HG03565 (cell line): ENCODE measurements at regions not wholly inside any gene's neighbourhood (a gene's known extent, or its start where the extent isn't known, plus 50 kb on each side); places are given as distances from the start of the nearest gene placed in this dataset.
"Not testable (repeated sequence)": the region's sequence is repeated elsewhere in the genome, so short reads cannot be mapped to it uniquely, and the experiment has no call there.

Experiments
- ATAC-seq: cut with Tn5 transposase; IDR thresholded peaks from one replicate; pipeline ENCODE4 v1.9.1; 2021; ENCODE audit warnings: mild to moderate bottlenecking, moderate library complexity; ENCODE audit not compliant: unreplicated experiment

- ATAC-seq, result no peak
Observed at GRCh38 chr2:49686897-49687442, 532.7 kb upstream of the FSHR start.

- ATAC-seq, result no peak
Observed at GRCh38 chr2:49686291-49686690, 532.0 kb upstream of the FSHR start.

- no peak for ATAC-seq
Observed at GRCh38 chr2:49677227-49677626, 522.9 kb upstream of the FSHR start.

DNA sequence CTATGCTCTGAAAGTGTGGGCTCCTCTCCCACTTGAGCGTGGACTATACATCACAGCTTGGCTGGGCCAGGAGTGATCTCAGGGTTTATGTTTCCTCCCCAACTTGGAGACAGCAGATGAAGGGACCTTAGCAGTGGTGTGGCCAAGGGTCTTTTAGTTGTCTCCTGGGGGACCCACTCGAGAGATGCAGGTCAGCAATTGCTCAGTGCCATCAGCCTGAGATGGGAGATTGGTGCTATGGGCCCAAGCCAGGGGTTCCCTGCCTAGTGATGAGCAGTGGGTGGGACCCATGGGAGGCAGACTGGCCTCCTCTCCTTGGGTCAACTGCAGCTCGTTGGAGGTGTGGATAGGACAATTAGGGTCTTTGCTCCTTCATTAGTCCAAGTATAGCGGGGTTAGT lies 510.5 kb upstream of the FSHR start:
- ATAC-seq, result no peak

- ATAC-seq, result no peak
Observed at GRCh38 chr2:49661809-49662208, 507.5 kb upstream of the FSHR start.

GRCh38 chr2:49656853-49657252 lies 502.5 kb upstream of the FSHR start:
- ATAC-seq, result no peak

DNA sequence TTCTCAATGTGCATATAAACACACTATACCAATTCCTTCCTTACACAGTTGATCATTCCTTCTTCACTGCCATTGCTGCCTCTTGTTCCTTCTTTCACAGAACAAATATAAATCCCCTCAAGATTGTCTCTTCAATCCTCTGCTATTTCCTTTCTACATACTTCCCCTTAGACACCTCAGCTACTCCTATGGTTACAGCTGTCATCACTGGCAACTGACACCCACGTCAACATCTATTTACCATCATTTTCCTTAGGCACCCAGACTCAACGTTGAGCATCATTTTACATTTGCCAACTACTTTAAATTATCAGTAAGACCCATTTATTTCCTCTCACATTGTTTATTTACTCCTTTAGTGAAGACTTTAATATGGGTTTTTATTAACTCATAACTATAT lies 488.8 kb upstream of the FSHR start:
- ATAC-seq, result no peak

DNA sequence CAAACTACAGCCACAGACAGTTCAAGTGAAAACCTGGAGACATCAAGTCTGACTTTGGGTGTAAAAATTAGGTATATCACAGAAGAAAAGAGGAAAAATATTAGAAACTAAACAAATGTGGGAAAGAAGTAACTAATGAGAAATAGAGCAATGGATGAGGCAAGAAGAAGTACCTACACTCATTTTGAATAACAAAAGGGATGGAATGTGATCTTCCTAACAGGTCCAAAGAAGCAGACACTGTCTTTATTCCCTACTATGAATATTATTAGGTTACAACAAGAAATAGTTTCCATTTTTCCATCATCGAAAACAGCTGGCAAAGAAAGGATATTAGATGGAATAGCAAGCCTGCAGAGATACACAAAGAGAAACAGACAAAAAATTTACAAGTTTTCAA lies 486.3 kb upstream of the FSHR start:
- ATAC-seq, result no peak

DNA sequence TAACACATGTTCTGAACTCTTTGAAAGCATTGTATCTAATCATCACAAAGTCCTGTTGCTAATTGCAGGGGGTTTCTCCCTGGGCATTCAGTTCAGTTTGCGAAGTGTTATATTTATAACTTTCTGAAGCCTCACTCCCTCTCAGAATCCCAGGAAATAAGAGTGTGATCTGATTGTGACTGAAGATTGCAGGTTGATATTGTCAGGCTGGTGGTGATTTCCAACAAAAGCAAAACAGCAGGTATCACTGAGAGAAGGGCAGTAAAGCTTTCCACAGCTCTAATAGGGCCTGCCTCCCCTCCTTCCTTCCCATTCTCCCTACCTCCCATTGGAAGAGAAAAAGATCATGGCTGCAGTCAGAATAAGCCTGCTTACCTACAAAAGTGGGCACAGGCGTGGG lies 466.7 kb upstream of the FSHR start:
- no peak for ATAC-seq

GRCh38 chr2:49619804-49620203 lies 465.5 kb upstream of the FSHR start:
- ATAC-seq, result no peak

- ATAC-seq, result no peak
Observed at GRCh38 chr2:49618491-49618890, 464.2 kb upstream of the FSHR start.

- peak; percentile 80 for ATAC-seq
Observed at GRCh38 chr2:49616800-49617199, 462.5 kb upstream of the FSHR start.

- ATAC-seq, result not testable (repeated sequence)
Observed at GRCh38 chr2:49611796-49612195, 457.5 kb upstream of the FSHR start.

DNA sequence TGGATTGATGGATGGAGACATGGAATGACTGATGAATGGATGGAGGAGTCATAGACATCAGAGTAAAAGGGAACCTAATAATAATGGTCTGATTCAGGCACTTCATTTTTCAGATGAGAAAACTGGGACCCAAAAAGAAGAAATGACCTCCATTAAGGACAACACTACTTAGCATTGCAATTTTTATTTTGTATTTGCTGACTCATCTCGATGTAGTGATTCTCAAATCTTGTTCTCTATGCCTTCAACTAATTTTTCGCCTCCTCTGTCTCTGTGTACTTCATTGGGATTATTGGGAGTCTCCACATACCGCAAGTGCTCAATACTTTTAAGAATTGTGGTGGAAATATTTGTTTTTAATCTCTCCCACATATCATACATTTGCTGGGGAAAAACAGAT lies 446.2 kb upstream of the FSHR start:
- no peak for ATAC-seq

DNA sequence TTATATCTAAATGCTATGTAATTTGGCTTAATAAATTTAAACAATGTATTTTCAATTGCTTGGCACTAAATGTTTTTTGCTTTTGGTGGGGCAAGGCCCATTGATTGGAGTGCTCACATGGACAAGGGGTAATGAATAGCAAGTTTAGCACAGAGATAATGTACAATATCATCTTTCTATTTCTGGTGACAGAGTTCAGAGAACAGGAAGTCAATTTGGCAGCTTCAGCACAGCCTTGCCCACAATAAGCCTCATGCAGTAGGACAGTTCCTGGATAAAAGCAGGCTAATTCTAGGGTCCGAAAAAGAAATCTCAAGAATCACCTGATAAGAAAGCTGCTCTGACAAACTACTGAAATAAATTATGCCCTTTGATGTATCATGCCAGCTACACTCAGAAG lies 443.9 kb upstream of the FSHR start:
- ATAC-seq, result no peak

GRCh38 chr2:49585921-49586320 lies 431.6 kb upstream of the FSHR start:
- no peak for ATAC-seq

DNA sequence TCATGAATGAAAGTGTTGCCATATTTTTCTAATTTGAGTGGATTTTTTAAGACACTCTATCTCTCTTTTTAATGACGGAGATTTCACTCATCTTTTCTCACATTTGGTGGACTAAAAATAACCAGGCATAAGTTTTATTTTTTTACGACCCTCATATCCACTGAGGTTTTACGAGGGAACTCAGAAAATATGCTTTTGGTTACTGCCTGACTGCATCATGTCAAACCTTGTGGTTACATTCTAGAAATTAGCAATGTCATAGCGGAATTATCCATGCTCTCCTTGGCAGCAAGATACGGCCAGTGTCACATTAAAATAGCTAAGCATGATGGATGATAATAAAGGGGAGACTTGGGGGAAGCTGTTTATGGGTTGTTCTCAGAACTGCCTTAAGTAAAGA lies 428.6 kb upstream of the FSHR start:
- ATAC-seq, result no peak

- ATAC-seq, result no peak
Observed at GRCh38 chr2:49577041-49577440, 422.7 kb upstream of the FSHR start.

DNA sequence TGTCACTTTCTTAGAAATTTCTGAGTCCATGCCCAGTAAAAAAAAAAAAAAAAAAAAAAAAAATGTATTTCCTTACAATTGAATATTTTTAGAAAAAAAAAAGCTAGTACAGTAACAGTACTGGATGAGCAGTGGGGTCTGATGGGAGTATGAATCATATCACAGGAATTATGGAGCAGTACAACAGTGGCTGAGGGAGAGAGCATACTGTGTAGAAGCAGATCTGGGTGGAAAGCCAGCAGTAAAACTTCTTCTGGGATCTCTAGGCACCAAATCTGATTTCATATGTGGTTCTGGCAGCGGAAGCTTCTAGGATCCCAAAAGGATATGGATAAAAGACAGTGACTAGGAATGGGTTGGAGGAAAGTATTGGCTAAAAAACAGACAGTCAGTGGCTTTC lies 414.9 kb upstream of the FSHR start:
- no peak for ATAC-seq

DNA sequence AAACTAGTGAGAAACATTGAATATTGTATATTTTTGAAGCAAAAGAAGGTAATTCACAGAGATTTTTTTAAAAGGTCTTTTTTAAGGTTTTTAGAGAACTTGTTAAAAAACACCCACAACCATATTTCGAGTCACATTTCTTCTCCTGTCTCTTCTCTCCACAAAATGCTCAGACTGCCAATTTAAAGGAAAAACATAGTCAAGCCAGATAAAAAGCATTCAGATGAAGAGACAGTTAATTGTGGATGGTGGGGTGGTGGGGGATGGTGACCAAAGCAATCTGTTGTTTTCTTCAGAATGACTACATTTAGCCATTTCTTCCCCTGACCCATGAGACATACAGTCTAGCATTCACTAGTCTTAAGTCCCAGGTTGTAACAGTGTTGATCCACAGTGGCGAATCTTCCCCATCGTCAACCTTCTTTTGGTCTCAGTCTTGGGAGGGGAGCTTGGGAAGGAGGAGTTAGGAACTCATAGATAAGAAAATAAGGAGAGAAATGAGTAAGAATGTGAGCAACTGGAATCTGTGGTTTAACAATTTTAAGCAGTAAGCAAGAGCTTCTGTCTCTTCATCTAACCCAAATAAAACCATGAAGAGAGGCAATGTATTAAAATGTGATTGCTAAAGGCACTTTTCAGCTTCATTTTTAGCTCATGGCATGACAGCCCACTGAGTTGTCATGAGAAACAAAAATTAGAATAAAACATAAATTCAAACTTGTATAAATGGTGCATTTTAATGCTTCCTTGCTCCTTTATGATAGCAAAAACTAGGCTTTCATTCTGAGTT lies 413.7 kb upstream of the FSHR start:
- no peak for ATAC-seq

DNA sequence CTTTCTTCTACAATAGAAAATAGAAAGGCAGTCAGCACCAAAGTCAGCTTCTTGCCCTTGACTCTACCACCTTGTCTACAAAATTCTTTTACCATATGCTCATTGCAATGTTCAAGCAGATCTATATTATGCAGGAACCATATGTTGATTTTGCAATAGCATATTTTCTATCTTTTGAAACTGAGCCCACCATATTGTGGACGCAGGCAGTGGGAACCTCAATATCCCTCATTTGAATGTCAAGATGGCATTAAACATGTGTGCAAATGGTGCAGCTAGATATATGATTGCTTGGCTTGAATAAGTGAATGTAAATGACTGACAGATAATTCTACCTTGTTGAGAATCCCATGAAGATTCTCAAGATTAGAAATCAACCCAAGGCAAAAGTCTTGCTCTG lies 412.7 kb upstream of the FSHR start:
- ATAC-seq, result no peak

GRCh38 chr2:49553658-49554057 lies 399.3 kb upstream of the FSHR start:
- no peak for ATAC-seq

GRCh38 chr2:49532702-49533101 lies 378.4 kb upstream of the FSHR start:
- ATAC-seq, result no peak
